Ascending aorta (tissue), 2 donors: ENCODE measurements at regions not wholly inside any gene's neighbourhood (a gene's known extent, or its start where the extent isn't known, plus 50 kb on each side); places are given as distances from the start of the nearest gene placed in this dataset.

Experiments used
- DNase-seq, 2 donors: peaks; one replicate each; pipeline ENCODE4 v3.0.0-alpha.2; 2019; ENCODE audit warnings: low spot score in 2 of 2
- H3K27ac ChIP-seq, 2 donors: fragments of 200-600 bp; sonication (generic); one replicate each; pipeline ENCODE4 v1.5.1; 2016 to 2017; ENCODE audit warnings: mild to moderate bottlenecking in 1 of 2
- H3K27me3 ChIP-seq: fragments of 200-600 bp; sonication (generic); one replicate; pipeline ENCODE4 v1.5.1; 2017
- H3K36me3 ChIP-seq, 2 donors: fragments of 200-600 bp; sonication (generic); one replicate each; pipeline ENCODE4 v1.5.1; 2016
- H3K4me1 ChIP-seq, 2 donors: fragments of 200-600 bp; sonication (generic); one replicate each; pipeline ENCODE4 v1.5.1; 2016 to 2017; ENCODE audit warnings: mild to moderate bottlenecking in 1 of 2
- H3K4me3 ChIP-seq, 2 donors: fragments of 200-600 bp; sonication (generic); one replicate each; pipeline ENCODE4 v1.5.1; 2016 to 2017; ENCODE audit warnings: mild to moderate bottlenecking in 1 of 2
- H3K9me3 ChIP-seq, 2 donors: fragments of 200-600 bp; sonication (generic); one replicate each; pipeline ENCODE4 v1.5.1; 2016
- intact Hi-C: fragments of 100-400 bp; cut with DNase I; formaldehyde crosslinking; loops from one replicate; pipeline ENCODE4 v1.15.1; 2023
- TF ChIP-seq, protein P1 (sequence below), 3 experiments: fragments of 200-600 bp in 2 of 3; fragments of 450-650 bp in 1 of 3; sonication (generic) in 2 of 3; IDR thresholded peaks; one replicate each; pipeline ENCODE4 v1.5.1; 2016 to 2019; ENCODE audit warnings: antibody characterized with exemption in 3 of 3, mild to moderate bottlenecking in 1 of 3, moderate library complexity in 1 of 3

- TF ChIP-seq, protein P1, sequence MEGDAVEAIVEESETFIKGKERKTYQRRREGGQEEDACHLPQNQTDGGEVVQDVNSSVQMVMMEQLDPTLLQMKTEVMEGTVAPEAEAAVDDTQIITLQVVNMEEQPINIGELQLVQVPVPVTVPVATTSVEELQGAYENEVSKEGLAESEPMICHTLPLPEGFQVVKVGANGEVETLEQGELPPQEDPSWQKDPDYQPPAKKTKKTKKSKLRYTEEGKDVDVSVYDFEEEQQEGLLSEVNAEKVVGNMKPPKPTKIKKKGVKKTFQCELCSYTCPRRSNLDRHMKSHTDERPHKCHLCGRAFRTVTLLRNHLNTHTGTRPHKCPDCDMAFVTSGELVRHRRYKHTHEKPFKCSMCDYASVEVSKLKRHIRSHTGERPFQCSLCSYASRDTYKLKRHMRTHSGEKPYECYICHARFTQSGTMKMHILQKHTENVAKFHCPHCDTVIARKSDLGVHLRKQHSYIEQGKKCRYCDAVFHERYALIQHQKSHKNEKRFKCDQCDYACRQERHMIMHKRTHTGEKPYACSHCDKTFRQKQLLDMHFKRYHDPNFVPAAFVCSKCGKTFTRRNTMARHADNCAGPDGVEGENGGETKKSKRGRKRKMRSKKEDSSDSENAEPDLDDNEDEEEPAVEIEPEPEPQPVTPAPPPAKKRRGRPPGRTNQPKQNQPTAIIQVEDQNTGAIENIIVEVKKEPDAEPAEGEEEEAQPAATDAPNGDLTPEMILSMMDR (IDR thresholded peaks at IDR 0.05), result no peak
- intact Hi-C loops, result no loop called here
- Histone ChIP-seq H3K9me3 (no peaks in the 10 kb centered on the region), H3K4me3 (no peak overlapping the region), H3K27ac (no peak overlapping the region), H3K27me3 (no peaks in the 10 kb centered on the region), H3K4me1 (no peaks in the 10 kb centered on the region), H3K36me3 (no peaks in the 10 kb centered on the region)
- no peak for DNase-seq
Measured at GRCh38 chr20:39916236-39916765, 772.7 kb downstream of the MAFB start.

DNA sequence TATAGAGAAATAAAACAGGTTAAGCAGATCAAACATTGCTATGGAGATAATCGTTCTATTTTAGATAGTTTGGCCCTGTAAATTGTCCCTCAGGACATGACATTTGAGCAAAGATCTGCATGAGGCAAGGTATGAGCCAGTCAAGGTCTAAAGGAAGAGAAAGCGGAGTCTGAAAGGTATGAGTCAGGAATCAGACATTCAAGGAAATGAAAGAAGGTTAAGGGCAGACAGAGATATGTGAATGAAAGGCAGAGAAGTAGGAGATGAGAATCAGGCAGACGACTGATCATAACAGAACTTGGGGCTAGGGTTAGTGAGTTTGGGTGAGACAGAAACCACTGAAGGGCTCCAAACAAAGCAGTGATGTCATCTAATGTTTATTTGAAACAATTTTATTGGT lies 775.8 kb downstream of the MAFB start:
- H3K27me3 ChIP-seq, result no peaks in the 10 kb centered on the region
- DNase-seq, result no peak
- no peak overlapping the region for H3K4me3 ChIP-seq
- TF ChIP-seq, protein P1 (IDR thresholded peaks at IDR 0.05), result no peak
- no peaks in the 10 kb centered on the region for H3K36me3 ChIP-seq
- H3K4me1 ChIP-seq, result no peaks in the 10 kb centered on the region
- H3K27ac ChIP-seq, result no peak overlapping the region
- no peaks in the 10 kb centered on the region for H3K9me3 ChIP-seq
- intact Hi-C loops, result no loop called here

DNA sequence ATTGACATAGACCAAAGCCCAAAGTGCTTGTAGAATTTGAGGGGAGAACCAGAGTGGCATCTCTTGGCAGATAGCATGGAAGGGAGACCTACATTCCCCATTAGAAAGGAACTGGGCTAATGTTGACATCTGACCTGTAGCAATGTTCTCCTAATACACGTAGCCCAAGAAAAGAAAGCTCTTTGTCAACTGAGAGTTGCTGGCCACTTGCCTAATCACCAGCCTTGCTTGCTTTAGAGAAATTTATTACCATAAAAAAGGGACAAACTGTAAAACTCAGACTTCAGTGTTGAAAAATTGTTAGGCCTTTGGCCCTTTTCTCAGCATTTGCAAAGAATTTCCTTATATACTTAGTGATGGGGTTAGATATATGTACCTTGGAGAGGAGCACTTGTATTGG lies 777.5 kb downstream of the MAFB start:
- H3K36me3 ChIP-seq, result no peaks in the 10 kb centered on the region
- H3K4me1 ChIP-seq, result no peaks in the 10 kb centered on the region
- intact Hi-C loops, result no loop called here
- DNase-seq, result no peak
- H3K4me3 ChIP-seq, result no peak overlapping the region
- no peak overlapping the region for H3K27ac ChIP-seq
- no peaks in the 10 kb centered on the region for H3K27me3 ChIP-seq
- TF ChIP-seq, protein P1 (IDR thresholded peaks at IDR 0.05), result no peak
- no peaks in the 10 kb centered on the region for H3K9me3 ChIP-seq

- intact Hi-C loops, result no loop called here
- DNase-seq, result no peak
- TF ChIP-seq, protein P1 (IDR thresholded peaks at IDR 0.05), result no peak
- no peaks in the 10 kb centered on the region for H3K4me1 ChIP-seq
- H3K9me3 ChIP-seq, result no peaks in the 10 kb centered on the region
- H3K27me3 ChIP-seq, result no peaks in the 10 kb centered on the region
- H3K36me3 ChIP-seq, result no peaks in the 10 kb centered on the region
- no peak overlapping the region for H3K27ac ChIP-seq
- H3K4me3 ChIP-seq, result no peak overlapping the region
Measured at GRCh38 chr20:39910536-39910935, 778.5 kb downstream of the MAFB start.

- peak; percentile 15 to 65 for DNase-seq
- no peaks in the 10 kb centered on the region for H3K9me3 ChIP-seq
- H3K4me3 ChIP-seq, result no peak overlapping the region
- intact Hi-C loops, result no loop called here
- TF ChIP-seq, protein P1 (IDR thresholded peaks at IDR 0.05), result no peak
- H3K4me1 ChIP-seq, result no peaks in the 10 kb centered on the region
- H3K27ac ChIP-seq, result no peak overlapping the region
- no peaks in the 10 kb centered on the region for H3K27me3 ChIP-seq
- H3K36me3 ChIP-seq, result no peaks in the 10 kb centered on the region
Measured at GRCh38 chr20:39909447-39909846, 779.6 kb downstream of the MAFB start.
